PC-9 (cell line): ENCODE measurements at regions not wholly inside any gene's neighbourhood (a gene's known extent, or its start where the extent isn't known, plus 50 kb on each side); places are given as distances from the start of the nearest gene placed in this dataset.

Experiments used
- BruUV-seq: library from RNA; stranded (reverse); fragments of 400-500 nt; replicated peaks from 2 replicates; lab custom pipeline; 2021; lab: Mats Ljungman, UMichigan
- CTCF ChIA-PET: fragments of 300-600 bp; sonication (Branson Sonifier 250); formaldehyde crosslinking; loops from one replicate; lab custom pipeline; 2022; ENCODE audit warnings: antibody characterized with exemption; lab: Charles Lee
- POLR2A ChIA-PET: fragments of 300-600 bp; sonication (Branson Sonifier 250); formaldehyde crosslinking; loops from one replicate; lab custom pipeline; 2022; ENCODE audit warnings: antibody characterized with exemption; ENCODE audit not compliant: unreplicated experiment; lab: Charles Lee
- DNase-seq, 2 experiments: peaks; one replicate each; pipeline versions ENCODE4 v3.0.0 to v3.0.0-alpha.2; 2015 to 2022; ENCODE audit warnings: mixed read lengths in 1 of 2
- H2AFZ ChIP-seq: fragments of 200-600 bp; sonication (generic); 2 replicates; pipeline ENCODE4 v1.8.1; 2017; ENCODE audit warnings: antibody characterized with exemption
- H3F3A ChIP-seq: fragments of 200-600 bp; sonication (generic); 2 replicates; pipeline ENCODE4 v1.8.1; 2017; ENCODE audit warnings: antibody characterized with exemption, mild to moderate bottlenecking, low read depth; ENCODE audit not compliant: insufficient read depth
- H3K27ac ChIP-seq: fragments of 200-600 bp; sonication (generic); 2 replicates; pipeline ENCODE4 v1.6.1; 2016; ENCODE audit warnings: mixed run types
- H3K27me3 ChIP-seq: fragments of 200-600 bp; sonication (generic); 2 replicates; pipeline ENCODE4 v1.6.1; 2016; ENCODE audit warnings: low read depth, mixed run types; ENCODE audit not compliant: insufficient read depth
- H3K36me3 ChIP-seq: fragments of 200-600 bp; sonication (generic); 2 replicates; pipeline ENCODE4 v1.6.1; 2016; ENCODE audit warnings: low read depth, mixed run types
- H3K4me1 ChIP-seq: fragments of 200-600 bp; sonication (generic); replicated peaks from 2 replicates; pipeline ENCODE4 v1.6.1; 2016; ENCODE audit warnings: mixed run types; ENCODE audit not compliant: insufficient read depth
- H3K4me2 ChIP-seq: fragments of 200-600 bp; sonication (generic); 2 replicates; pipeline ENCODE4 v1.6.1; 2017; ENCODE audit warnings: mixed run types
- H3K4me3 ChIP-seq: fragments of 200-600 bp; sonication (generic); 2 replicates; pipeline ENCODE4 v1.6.1; 2016; ENCODE audit warnings: mixed run types
- H3K79me2 ChIP-seq: fragments of 200-600 bp; sonication (generic); 2 replicates; pipeline ENCODE4 v1.6.1; 2017; ENCODE audit warnings: low read depth, mixed run types
- H3K9me2 ChIP-seq: fragments of 200-600 bp; sonication (generic); 2 replicates; pipeline ENCODE4 v1.8.1; 2017; ENCODE audit warnings: mild to moderate bottlenecking; ENCODE audit not compliant: insufficient read depth
- H3K9me3 ChIP-seq: fragments of 200-600 bp; sonication (generic); 2 replicates; pipeline ENCODE4 v1.8.1; 2016; ENCODE audit warnings: low read depth; ENCODE audit not compliant: insufficient read depth
- H4K20me1 ChIP-seq: fragments of 200-600 bp; sonication (generic); 2 replicates; pipeline ENCODE4 v1.8.1; 2017; ENCODE audit not compliant: insufficient read depth
- EZH2 ChIP-seq: fragments of 200-600 bp; sonication (generic); IDR thresholded peaks from 2 replicates; pipeline ENCODE4 v1.8.0; 2017; ENCODE audit warnings: antibody characterized with exemption, low read depth
- intact Hi-C: fragments of 100-400 bp; cut with micrococcal nuclease; formaldehyde crosslinking; loops from one replicate; pipeline ENCODE4 v1.10.0; 2022; ENCODE audit not compliant: unreplicated experiment
- TF ChIP-seq, protein P1 (sequence below): fragments of 200-600 bp; sonication (generic); conservative IDR thresholded peaks from 2 replicates; pipeline ENCODE4 v1.6.1; 2017; ENCODE audit warnings: mixed run types, antibody characterized with exemption, mild to moderate bottlenecking, moderate library complexity

DNA sequence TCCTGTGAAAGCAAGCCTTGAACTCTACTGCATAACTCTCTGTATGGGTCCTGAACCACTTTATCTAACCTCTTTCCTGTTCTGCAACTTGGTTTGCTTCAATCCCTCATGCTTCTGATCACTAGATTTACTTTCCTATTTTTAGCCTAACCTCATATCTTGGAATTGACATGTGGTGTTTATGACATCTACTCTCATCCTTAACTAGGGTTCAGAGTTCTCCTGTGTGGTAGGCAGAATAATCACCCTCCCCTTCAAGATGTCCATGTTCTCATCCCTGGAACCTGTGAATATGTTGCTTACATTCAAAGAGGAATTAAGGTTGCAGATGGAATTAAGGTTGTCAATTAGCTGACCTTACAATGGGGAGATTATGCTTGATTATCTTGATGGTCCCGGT is 67.4 kb upstream of the STXBP6 start:
- Histone ChIP-seq H3K9me3 (no peaks in the 10 kb centered on the region), H3K27me3 (no peaks in the 10 kb centered on the region), H3K4me3 (no peak overlapping the region), H3K4me1 (no peaks in the 10 kb centered on the region), H4K20me1 (no peaks in the 10 kb centered on the region), H3K27ac (no peak overlapping the region), H3K79me2 (no peaks in the 10 kb centered on the region), H3K36me3 (no peaks in the 10 kb centered on the region), H3F3A (no peaks in the 10 kb centered on the region), H3K9me2 (no peaks in the 10 kb centered on the region), H2AFZ (no peak overlapping the region), H3K4me2 (no peak overlapping the region)
- CTCF ChIA-PET: interaction anchor here (0.6 kb wide), 1 partner anchor 286 kb away, joined by 3 read pairs; no protein-coding TSS in a partner anchor
- POLR2A ChIA-PET: interaction anchor here (0.6 kb wide), 1 partner anchor 120 kb away, joined by 4 read pairs; no protein-coding TSS in a partner anchor
- no TSS peak for BruUV-seq
- no peak for DNase-seq
- no peak for TF ChIP-seq EZH2
- TF ChIP-seq, protein P1, sequence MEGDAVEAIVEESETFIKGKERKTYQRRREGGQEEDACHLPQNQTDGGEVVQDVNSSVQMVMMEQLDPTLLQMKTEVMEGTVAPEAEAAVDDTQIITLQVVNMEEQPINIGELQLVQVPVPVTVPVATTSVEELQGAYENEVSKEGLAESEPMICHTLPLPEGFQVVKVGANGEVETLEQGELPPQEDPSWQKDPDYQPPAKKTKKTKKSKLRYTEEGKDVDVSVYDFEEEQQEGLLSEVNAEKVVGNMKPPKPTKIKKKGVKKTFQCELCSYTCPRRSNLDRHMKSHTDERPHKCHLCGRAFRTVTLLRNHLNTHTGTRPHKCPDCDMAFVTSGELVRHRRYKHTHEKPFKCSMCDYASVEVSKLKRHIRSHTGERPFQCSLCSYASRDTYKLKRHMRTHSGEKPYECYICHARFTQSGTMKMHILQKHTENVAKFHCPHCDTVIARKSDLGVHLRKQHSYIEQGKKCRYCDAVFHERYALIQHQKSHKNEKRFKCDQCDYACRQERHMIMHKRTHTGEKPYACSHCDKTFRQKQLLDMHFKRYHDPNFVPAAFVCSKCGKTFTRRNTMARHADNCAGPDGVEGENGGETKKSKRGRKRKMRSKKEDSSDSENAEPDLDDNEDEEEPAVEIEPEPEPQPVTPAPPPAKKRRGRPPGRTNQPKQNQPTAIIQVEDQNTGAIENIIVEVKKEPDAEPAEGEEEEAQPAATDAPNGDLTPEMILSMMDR: no peak
- intact Hi-C loops: no loop called here

DNA sequence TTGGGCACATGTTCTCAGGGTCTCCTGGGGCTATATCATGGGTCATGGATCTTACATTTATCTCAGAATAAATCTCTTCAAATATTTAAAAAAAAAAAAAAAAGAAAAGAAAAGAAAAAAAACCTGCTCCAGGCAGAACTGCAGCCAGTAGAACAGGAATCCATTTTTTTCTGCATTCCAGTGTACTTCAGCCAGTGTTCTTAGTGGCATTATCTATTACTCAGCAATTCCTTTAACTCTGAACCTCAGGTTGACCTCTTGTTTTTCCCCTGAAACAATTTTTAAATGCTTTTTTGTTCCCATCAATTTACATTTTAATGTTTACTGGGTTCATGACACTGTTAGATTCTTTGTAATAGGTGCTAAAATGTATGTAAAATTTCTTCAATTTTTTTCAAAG is 66.7 kb upstream of the STXBP6 start:
- no peak overlapping the region for H3K4me2 ChIP-seq
- intact Hi-C loops: no loop called here
- CTCF ChIA-PET: no interaction called here

DNA sequence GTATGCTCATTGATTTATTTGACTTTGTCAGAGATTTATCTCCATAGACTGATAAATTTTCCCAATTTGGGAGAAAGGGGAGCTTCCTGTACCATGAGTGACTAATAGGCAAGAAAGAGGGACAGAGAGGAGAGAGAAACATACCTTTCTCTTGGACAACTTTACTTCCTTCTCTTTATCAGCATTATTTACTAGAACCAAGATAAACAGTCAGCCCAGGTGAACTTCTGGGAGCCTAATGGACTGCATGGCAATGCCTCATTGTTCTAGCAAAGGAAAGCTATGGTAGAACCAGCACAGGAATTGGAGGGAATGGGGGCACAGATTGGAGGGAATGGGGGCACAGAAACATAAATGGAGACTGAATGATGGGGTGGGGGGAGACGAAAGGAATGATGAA is 63.4 kb upstream of the STXBP6 start:
- DNase-seq: no peak
- POLR2A ChIA-PET: interaction anchor here (0.6 to 0.7 kb wide), 2 partner anchors 320 to 745 kb away, joined by 4 to 7 read pairs; no protein-coding TSS in a partner anchor
- Histone ChIP-seq H3K9me3 (no peaks in the 10 kb centered on the region), H3K4me1 (no peaks in the 10 kb centered on the region; the same call in 1 of the 2 replicates), H3F3A (no peaks in the 10 kb centered on the region), H2AFZ (no peak overlapping the region), H3K36me3 (no peaks in the 10 kb centered on the region), H3K4me3 (no peak overlapping the region), H3K4me2 (no peak overlapping the region), H3K79me2 (no peaks in the 10 kb centered on the region), H4K20me1 (no peaks in the 10 kb centered on the region), H3K9me2 (no peaks in the 10 kb centered on the region), H3K27me3 (no peaks in the 10 kb centered on the region), H3K27ac (no peak overlapping the region)
- TF ChIP-seq, protein P1: no peak
- TF ChIP-seq EZH2: no peak
- CTCF ChIA-PET: no interaction called here
- intact Hi-C loops: loop anchor here (5.0 kb wide), 1 partner anchor 251 kb away; no protein-coding TSS in a partner anchor
- no TSS peak for BruUV-seq

More for the DNA sequence above, 66.7 kb upstream of the STXBP6 start:
- H3K36me3 ChIP-seq: no peaks in the 10 kb centered on the region
- 0 out of 2 replicates have a peak overlapping the region, but pooled peaks have one; percentile 23 for H3K27ac ChIP-seq
- POLR2A ChIA-PET: no interaction called here
- H3K79me2 ChIP-seq: no peaks in the 10 kb centered on the region
- no TSS peak for BruUV-seq
- DNase-seq: peak in 1 of 2 experiments; percentile 62
- H3K9me3 ChIP-seq: no peaks in the 10 kb centered on the region
- no peaks in the 10 kb centered on the region for H3K27me3 ChIP-seq
- no peaks in the 10 kb centered on the region for H3K4me1 ChIP-seq
- no peak for TF ChIP-seq EZH2
- TF ChIP-seq, protein P1: no peak
- H3K4me3 ChIP-seq: no peak overlapping the region
- no peak overlapping the region for H2AFZ ChIP-seq
- H3K9me2 ChIP-seq: no peaks in the 10 kb centered on the region
- no peaks in the 10 kb centered on the region for H4K20me1 ChIP-seq
- no peaks in the 10 kb centered on the region for H3F3A ChIP-seq
